ENCODE measurements at regions not wholly inside any gene's neighbourhood (a gene's known extent, or its start where the extent isn't known, plus 50 kb on each side); places are given as distances from the start of the nearest gene placed in this dataset.

DNA sequence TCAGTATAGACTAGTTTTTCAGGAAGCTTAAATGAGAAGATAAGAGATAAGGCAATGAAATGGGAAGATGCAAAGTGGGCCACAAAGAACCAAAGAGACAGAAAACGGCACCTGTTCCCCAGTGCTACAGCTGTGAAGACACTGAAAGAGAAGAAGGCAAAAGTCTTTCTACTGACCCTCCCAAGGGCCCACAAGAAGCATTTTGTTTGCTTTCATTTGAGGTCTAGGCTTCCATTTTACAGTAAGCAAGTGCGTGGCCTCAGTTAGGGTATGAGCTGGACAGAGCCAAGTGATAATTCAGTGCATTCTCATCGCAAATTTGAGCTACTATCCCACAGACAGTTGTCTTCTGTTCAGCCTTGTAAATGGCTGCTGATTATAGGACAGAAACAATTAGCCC is 53.4 kb upstream of the STK17B start:
- ATAC-seq (no peak), DNase-seq (ENCODE audit: low spot score) (no peak)
- Histone ChIP-seq H4K20me1 (replicated peaks; ENCODE audit: insufficient read depth) (no peaks in the 10 kb centered on the region), H3K9me2 (ENCODE audit: insufficient read depth) (no peaks in the 10 kb centered on the region), H3F3A (replicated peaks; ENCODE audit: low read depth) (no peaks in the 10 kb centered on the region), H3K27me3 (ENCODE audit: insufficient read depth) (no peaks in the 10 kb centered on the region), H3K36me3 (ENCODE audit: insufficient read depth) (no peaks in the 10 kb centered on the region), H3K79me2 (replicated peaks; ENCODE audit: insufficient read depth) (no peaks in the 10 kb centered on the region), H3K27ac (ENCODE audit: low read depth) (no peak overlapping the region), H3K4me3 (no peak overlapping the region), H3K4me2 (no peak overlapping the region), H2AFZ (no peak overlapping the region), H3K4me1 (ENCODE audit: insufficient read depth) (no peaks in the 10 kb centered on the region)
- no peaks in the 10 kb centered on the region for H3K4me1 Mint-ChIP-seq
- H3K27ac Mint-ChIP-seq: no peak overlapping the region
- H3K27me3 Mint-ChIP-seq (ENCODE audit: insufficient read depth, low read depth, poor library complexity): peaks cover 5% of the 10 kb centered on the region
- TF ChIP-seq, protein P1, sequence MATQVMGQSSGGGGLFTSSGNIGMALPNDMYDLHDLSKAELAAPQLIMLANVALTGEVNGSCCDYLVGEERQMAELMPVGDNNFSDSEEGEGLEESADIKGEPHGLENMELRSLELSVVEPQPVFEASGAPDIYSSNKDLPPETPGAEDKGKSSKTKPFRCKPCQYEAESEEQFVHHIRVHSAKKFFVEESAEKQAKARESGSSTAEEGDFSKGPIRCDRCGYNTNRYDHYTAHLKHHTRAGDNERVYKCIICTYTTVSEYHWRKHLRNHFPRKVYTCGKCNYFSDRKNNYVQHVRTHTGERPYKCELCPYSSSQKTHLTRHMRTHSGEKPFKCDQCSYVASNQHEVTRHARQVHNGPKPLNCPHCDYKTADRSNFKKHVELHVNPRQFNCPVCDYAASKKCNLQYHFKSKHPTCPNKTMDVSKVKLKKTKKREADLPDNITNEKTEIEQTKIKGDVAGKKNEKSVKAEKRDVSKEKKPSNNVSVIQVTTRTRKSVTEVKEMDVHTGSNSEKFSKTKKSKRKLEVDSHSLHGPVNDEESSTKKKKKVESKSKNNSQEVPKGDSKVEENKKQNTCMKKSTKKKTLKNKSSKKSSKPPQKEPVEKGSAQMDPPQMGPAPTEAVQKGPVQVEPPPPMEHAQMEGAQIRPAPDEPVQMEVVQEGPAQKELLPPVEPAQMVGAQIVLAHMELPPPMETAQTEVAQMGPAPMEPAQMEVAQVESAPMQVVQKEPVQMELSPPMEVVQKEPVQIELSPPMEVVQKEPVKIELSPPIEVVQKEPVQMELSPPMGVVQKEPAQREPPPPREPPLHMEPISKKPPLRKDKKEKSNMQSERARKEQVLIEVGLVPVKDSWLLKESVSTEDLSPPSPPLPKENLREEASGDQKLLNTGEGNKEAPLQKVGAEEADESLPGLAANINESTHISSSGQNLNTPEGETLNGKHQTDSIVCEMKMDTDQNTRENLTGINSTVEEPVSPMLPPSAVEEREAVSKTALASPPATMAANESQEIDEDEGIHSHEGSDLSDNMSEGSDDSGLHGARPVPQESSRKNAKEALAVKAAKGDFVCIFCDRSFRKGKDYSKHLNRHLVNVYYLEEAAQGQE (IDR thresholded peaks at IDR 0.05; ENCODE audit: unreplicated experiment): no peak
- TF ChIP-seq NANOG (IDR thresholded peaks at IDR 0.05; ENCODE audit: borderline replicate concordance) (no peak), POLR2AphosphoS5 (IDR thresholded peaks at IDR 0.05; ENCODE audit: low read depth) (no peak), EZH2 (IDR thresholded peaks at IDR 0.05; ENCODE audit: low read depth, unreplicated experiment) (no peak), EZH2phosphoT487 (IDR thresholded peaks at IDR 0.05; ENCODE audit: unreplicated experiment) (no peak)
- TF ChIP-seq, protein P2, sequence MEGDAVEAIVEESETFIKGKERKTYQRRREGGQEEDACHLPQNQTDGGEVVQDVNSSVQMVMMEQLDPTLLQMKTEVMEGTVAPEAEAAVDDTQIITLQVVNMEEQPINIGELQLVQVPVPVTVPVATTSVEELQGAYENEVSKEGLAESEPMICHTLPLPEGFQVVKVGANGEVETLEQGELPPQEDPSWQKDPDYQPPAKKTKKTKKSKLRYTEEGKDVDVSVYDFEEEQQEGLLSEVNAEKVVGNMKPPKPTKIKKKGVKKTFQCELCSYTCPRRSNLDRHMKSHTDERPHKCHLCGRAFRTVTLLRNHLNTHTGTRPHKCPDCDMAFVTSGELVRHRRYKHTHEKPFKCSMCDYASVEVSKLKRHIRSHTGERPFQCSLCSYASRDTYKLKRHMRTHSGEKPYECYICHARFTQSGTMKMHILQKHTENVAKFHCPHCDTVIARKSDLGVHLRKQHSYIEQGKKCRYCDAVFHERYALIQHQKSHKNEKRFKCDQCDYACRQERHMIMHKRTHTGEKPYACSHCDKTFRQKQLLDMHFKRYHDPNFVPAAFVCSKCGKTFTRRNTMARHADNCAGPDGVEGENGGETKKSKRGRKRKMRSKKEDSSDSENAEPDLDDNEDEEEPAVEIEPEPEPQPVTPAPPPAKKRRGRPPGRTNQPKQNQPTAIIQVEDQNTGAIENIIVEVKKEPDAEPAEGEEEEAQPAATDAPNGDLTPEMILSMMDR (conservative IDR thresholded peaks at IDR 0.05; ENCODE audit: low read depth in 2 of 2): no peak
- H3K9me3 Mint-ChIP-seq: no peaks in the 10 kb centered on the region
- H3K4me3 Mint-ChIP-seq: no peak overlapping the region
- no peaks in the 10 kb centered on the region for H3K36me3 Mint-ChIP-seq (ENCODE audit: low read depth)

DNA sequence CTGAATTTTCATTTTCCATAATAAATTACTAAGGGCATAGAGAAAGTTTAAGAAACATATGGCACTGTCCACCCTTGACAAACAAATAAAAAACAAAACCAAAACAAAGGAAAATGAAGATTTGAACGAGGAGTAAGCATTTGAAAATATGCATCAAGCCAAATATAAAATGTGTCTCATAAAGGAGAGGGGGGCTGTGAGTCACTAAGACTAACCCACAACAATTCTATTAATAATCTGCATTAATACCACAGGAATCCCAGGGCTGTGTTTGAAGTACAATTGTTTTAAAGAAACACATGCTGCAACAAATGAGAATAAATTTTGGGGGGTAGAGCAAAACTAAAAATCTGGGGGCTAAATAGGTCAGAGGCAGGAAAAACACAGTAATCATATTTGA is 53.8 kb upstream of the STK17B start:
- H3K27me3 ChIP-seq (ENCODE audit: insufficient read depth): no peaks in the 10 kb centered on the region
- H3F3A ChIP-seq (replicated peaks; ENCODE audit: low read depth): no peaks in the 10 kb centered on the region
- no peak overlapping the region for H3K27ac Mint-ChIP-seq
- no peak overlapping the region for H3K4me2 ChIP-seq
- H3K36me3 ChIP-seq (ENCODE audit: insufficient read depth): no peaks in the 10 kb centered on the region
- H3K27me3 Mint-ChIP-seq (ENCODE audit: insufficient read depth, low read depth, poor library complexity): peaks cover 5% of the 10 kb centered on the region
- no peak overlapping the region for H3K4me3 ChIP-seq
- ATAC-seq (no peak), DNase-seq (ENCODE audit: low spot score) (no peak)
- no peaks in the 10 kb centered on the region for H3K9me2 ChIP-seq (ENCODE audit: insufficient read depth)
- no peak overlapping the region for H3K27ac ChIP-seq (ENCODE audit: low read depth)
- no peaks in the 10 kb centered on the region for H3K36me3 Mint-ChIP-seq (ENCODE audit: low read depth)
- H3K4me3 Mint-ChIP-seq: no peak overlapping the region
- H3K4me1 ChIP-seq (ENCODE audit: insufficient read depth): no peaks in the 10 kb centered on the region
- H4K20me1 ChIP-seq (replicated peaks; ENCODE audit: insufficient read depth): no peaks in the 10 kb centered on the region
- no peaks in the 10 kb centered on the region for H3K79me2 ChIP-seq (replicated peaks; ENCODE audit: insufficient read depth)
- H2AFZ ChIP-seq: no peak overlapping the region
- H3K4me1 Mint-ChIP-seq: no peaks in the 10 kb centered on the region
- no peaks in the 10 kb centered on the region for H3K9me3 Mint-ChIP-seq
- TF ChIP-seq EZH2 (IDR thresholded peaks at IDR 0.05; ENCODE audit: low read depth, unreplicated experiment): no peak
- TF ChIP-seq ZNF331 (CRISPR knock-in tag; IDR thresholded peaks at IDR 0.05; ENCODE audit: low read depth): no peak
- TF ChIP-seq POLR2AphosphoS5 (IDR thresholded peaks at IDR 0.05; ENCODE audit: low read depth): no peak
- TF ChIP-seq, protein P3, sequence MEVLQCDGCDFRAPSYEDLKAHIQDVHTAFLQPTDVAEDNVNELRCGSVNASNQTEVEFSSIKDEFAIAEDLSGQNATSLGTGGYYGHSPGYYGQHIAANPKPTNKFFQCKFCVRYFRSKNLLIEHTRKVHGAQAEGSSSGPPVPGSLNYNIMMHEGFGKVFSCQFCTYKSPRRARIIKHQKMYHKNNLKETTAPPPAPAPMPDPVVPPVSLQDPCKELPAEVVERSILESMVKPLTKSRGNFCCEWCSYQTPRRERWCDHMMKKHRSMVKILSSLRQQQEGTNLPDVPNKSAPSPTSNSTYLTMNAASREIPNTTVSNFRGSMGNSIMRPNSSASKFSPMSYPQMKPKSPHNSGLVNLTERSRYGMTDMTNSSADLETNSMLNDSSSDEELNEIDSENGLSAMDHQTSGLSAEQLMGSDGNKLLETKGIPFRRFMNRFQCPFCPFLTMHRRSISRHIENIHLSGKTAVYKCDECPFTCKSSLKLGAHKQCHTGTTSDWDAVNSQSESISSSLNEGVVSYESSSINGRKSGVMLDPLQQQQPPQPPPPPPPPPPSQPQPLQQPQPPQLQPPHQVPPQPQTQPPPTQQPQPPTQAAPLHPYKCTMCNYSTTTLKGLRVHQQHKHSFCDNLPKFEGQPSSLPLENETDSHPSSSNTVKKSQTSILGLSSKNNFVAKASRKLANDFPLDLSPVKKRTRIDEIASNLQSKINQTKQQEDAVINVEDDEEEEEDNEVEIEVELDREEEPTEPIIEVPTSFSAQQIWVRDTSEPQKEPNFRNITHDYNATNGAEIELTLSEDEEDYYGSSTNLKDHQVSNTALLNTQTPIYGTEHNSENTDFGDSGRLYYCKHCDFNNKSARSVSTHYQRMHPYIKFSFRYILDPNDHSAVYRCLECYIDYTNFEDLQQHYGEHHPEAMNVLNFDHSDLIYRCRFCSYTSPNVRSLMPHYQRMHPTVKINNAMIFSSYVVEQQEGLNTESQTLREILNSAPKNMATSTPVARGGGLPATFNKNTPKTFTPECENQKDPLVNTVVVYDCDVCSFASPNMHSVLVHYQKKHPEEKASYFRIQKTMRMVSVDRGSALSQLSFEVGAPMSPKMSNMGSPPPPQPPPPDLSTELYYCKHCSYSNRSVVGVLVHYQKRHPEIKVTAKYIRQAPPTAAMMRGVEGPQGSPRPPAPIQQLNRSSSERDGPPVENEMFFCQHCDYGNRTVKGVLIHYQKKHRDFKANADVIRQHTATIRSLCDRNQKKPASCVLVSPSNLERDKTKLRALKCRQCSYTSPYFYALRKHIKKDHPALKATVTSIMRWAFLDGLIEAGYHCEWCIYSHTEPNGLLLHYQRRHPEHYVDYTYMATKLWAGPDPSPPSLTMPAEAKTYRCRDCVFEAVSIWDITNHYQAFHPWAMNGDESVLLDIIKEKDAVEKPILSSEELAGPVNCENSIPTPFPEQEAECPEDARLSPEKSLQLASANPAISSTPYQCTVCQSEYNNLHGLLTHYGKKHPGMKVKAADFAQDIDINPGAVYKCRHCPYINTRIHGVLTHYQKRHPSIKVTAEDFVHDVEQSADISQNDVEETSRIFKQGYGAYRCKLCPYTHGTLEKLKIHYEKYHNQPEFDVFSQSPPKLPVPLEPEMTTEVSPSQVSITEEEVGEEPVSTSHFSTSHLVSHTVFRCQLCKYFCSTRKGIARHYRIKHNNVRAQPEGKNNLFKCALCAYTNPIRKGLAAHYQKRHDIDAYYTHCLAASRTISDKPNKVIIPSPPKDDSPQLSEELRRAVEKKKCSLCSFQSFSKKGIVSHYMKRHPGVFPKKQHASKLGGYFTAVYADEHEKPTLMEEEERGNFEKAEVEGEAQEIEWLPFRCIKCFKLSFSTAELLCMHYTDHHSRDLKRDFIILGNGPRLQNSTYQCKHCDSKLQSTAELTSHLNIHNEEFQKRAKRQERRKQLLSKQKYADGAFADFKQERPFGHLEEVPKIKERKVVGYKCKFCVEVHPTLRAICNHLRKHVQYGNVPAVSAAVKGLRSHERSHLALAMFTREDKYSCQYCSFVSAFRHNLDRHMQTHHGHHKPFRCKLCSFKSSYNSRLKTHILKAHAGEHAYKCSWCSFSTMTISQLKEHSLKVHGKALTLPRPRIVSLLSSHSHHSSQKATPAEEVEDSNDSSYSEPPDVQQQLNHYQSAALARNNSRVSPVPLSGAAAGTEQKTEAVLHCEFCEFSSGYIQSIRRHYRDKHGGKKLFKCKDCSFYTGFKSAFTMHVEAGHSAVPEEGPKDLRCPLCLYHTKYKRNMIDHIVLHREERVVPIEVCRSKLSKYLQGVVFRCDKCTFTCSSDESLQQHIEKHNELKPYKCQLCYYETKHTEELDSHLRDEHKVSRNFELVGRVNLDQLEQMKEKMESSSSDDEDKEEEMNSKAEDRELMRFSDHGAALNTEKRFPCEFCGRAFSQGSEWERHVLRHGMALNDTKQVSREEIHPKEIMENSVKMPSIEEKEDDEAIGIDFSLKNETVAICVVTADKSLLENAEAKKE (CRISPR knock-in tag; IDR thresholded peaks at IDR 0.05): no peak
- TF ChIP-seq ZNF114 (CRISPR knock-in tag; IDR thresholded peaks at IDR 0.05): no peak

Data from GM23338 (cell line).